A549 (cell line): ENCODE measurements at regions not wholly inside any gene's neighbourhood (a gene's known extent, or its start where the extent isn't known, plus 50 kb on each side); places are given as distances from the start of the nearest gene placed in this dataset.
"Not testable (repeated sequence)": the region's sequence is repeated elsewhere in the genome, so short reads cannot be mapped to it uniquely, and the experiment has no call there.

Experiments
- ATAC-seq, 2 experiments: fragments of 200-7000 bp in 1 of 2; fragments of >200 bp in 1 of 2; cut with Nextera tagmentation in 1 of 2; cut with Tn5 transposase in 1 of 2; 3 replicates each; pipeline versions ENCODE4 v1.8.0 to v1.9.1; 2018 to 2020; ENCODE audit warnings: mild to moderate bottlenecking in 1 of 2, moderate library complexity in 1 of 2
- CTCF ChIA-PET: fragments of 300-600 bp; sonication (Branson Sonifier 250); formaldehyde crosslinking; extraction: SDS; loops from one replicate; lab custom pipeline; 2021; ENCODE audit warnings: antibody characterized with exemption, inconsistent platforms; lab: Yijun Ruan, JAX
- POLR2A ChIA-PET: fragments of 350-600 bp; formaldehyde crosslinking; extraction: SDS; loops from one replicate; lab custom pipeline; 2021; ENCODE audit warnings: antibody characterized with exemption, inconsistent platforms; lab: Yijun Ruan, JAX
- DNase-seq, 2 experiments: peaks; one replicate each; pipeline versions ENCODE4 v3.0.0 to v3.0.0-alpha.2; 2011 to 2016; ENCODE audit warnings: low read depth in 1 of 2, low spot score in 1 of 2
- FAIRE-seq: peaks from 2 replicates; lab custom pipeline; 2011; peaks lifted over from hg19 to GRCh38; lab: Jason Lieb, UNC
- H3K27ac ChIP-seq, 2 experiments: fragments of >200 bp; sonication (Bioruptor Twin); formaldehyde crosslinking; 3 replicates each; pipeline ENCODE4 v1.5.1; 2016 to 2017
- H3K4me1 ChIP-seq: fragments of >200 bp; sonication (Bioruptor Twin); formaldehyde crosslinking; 3 replicates; pipeline ENCODE4 v1.6.1; 2016
- H3K4me2 ChIP-seq: fragments of >200 bp; sonication (Bioruptor Twin); formaldehyde crosslinking; 3 replicates; pipeline ENCODE4 v1.6.1; 2016
- H3K4me3 ChIP-seq: fragments of >200 bp; sonication (Bioruptor Twin); formaldehyde crosslinking; 3 replicates; pipeline ENCODE4 v1.5.1; 2016
- H3K9me3 ChIP-seq: fragments of >200 bp; sonication (Bioruptor Twin); formaldehyde crosslinking; 3 replicates; pipeline ENCODE4 v1.6.1; 2016
- CBX8 ChIP-seq: fragments of 200-600 bp; sonication (generic); IDR thresholded peaks from 2 replicates; pipeline ENCODE4 v1.6.1; 2016
- CHD2 ChIP-seq: fragments of 150-350 bp; IDR thresholded peaks from 2 replicates; pipeline ENCODE4 v1.6.1; 2014; ENCODE audit warnings: low read length; ENCODE audit not compliant: partially characterized antibody
- EHF ChIP-seq: fragments of 250-450 bp; sonication (Bioruptor Pico); IDR thresholded peaks from 2 replicates; pipeline ENCODE4 v1.5.0; 2020; ENCODE audit warnings: mild to moderate bottlenecking
- GATA3 ChIP-seq: IDR thresholded peaks from 2 replicates; pipeline ENCODE4 v1.6.1; 2012; ENCODE audit warnings: borderline replicate concordance
- HOXA7 ChIP-seq: fragments of 250-450 bp; sonication (Bioruptor Pico); IDR thresholded peaks from 2 replicates; pipeline ENCODE4 v1.5.0; 2020; ENCODE audit warnings: mild to moderate bottlenecking, moderate library complexity
- HOXB5 ChIP-seq: fragments of 250-450 bp; sonication (Bioruptor Pico); IDR thresholded peaks from 2 replicates; pipeline ENCODE4 v1.5.0; 2020; ENCODE audit warnings: mild to moderate bottlenecking, moderate library complexity
- JUN ChIP-seq, 2 experiments: fragments of >200 bp; sonication (Bioruptor Twin); formaldehyde crosslinking; IDR thresholded peaks; 2 replicates in 1 of 2; 3 replicates in 1 of 2; pipeline ENCODE4 v1.6.1; 2016 to 2017
- JUNB ChIP-seq: fragments of >200 bp; sonication (Bioruptor Twin); formaldehyde crosslinking; IDR thresholded peaks from 2 replicates; pipeline ENCODE4 v1.6.1; 2016
- MAFK ChIP-seq: fragments of 450-650 bp; IDR thresholded peaks from 2 replicates; pipeline ENCODE4 v1.6.1; 2014; ENCODE audit not compliant: partially characterized antibody
- MAZ ChIP-seq: fragments of 150-350 bp; IDR thresholded peaks from 2 replicates; pipeline ENCODE4 v1.6.1; 2014; ENCODE audit warnings: antibody characterized with exemption, low read depth, low read length, borderline replicate concordance
- NFE2L2 ChIP-seq: fragments of 150-350 bp; conservative IDR thresholded peaks from 2 replicates; pipeline ENCODE4 v1.6.1; 2014; ENCODE audit warnings: low read length
- NR3C1 ChIP-seq: fragments of >200 bp; sonication (Bioruptor Twin); formaldehyde crosslinking; IDR thresholded peaks from 3 replicates; pipeline ENCODE4 v1.6.1; 2017
- PHF8 ChIP-seq: fragments of 200-600 bp; sonication (generic); IDR thresholded peaks from 2 replicates; pipeline ENCODE4 v1.6.1; 2016; ENCODE audit warnings: low read depth, mild to moderate bottlenecking, antibody characterized with exemption, moderate library complexity, borderline replicate concordance
- RAD21 ChIP-seq, 2 experiments: fragments of >200 bp in 1 of 2; sonication (Bioruptor Twin) in 1 of 2; formaldehyde crosslinking in 1 of 2; IDR thresholded peaks in 1 of 2; conservative IDR thresholded peaks in 1 of 2; 2 replicates in 1 of 2; 3 replicates in 1 of 2; pipeline ENCODE4 v1.6.1; 2012 to 2018; ENCODE audit warnings: inconsistent platforms in 1 of 2
- RARB ChIP-seq: fragments of 250-450 bp; sonication (Bioruptor Pico); IDR thresholded peaks from 2 replicates; pipeline ENCODE4 v1.8.0; 2021; ENCODE audit warnings: mild to moderate bottlenecking, moderate library complexity
- RFX5 ChIP-seq: fragments of 450-650 bp; IDR thresholded peaks from 2 replicates; pipeline ENCODE4 v1.7.1; 2014; ENCODE audit warnings: antibody characterized with exemption, mild to moderate bottlenecking, moderate library complexity
- SREBF2 ChIP-seq: fragments of 450-650 bp; IDR thresholded peaks from 2 replicates; pipeline ENCODE4 v1.6.1; 2014; ENCODE audit warnings: mild to moderate bottlenecking, moderate library complexity
- ZC3H11A ChIP-seq: fragments of 450-650 bp; IDR thresholded peaks from 2 replicates; pipeline ENCODE4 v1.6.1; 2014; ENCODE audit warnings: antibody characterized with exemption, mild to moderate bottlenecking
- ZSCAN20 ChIP-seq: fragments of 250-450 bp; sonication (Bioruptor Pico); IDR thresholded peaks from 2 replicates; pipeline ENCODE4 v1.8.0; 2022; ENCODE audit warnings: mild to moderate bottlenecking, moderate library complexity
- WGBS: methylation state at CpG from one replicate; pipeline ENCODE4 v1.1.6; 2017; ENCODE audit errors: missing lambda C conversion rate; 5-methylcytosine and 5-hydroxymethylcytosine counted together
- TF ChIP-seq, protein P1 (sequence below): fragments of 250-450 bp; sonication (Bioruptor Pico); IDR thresholded peaks from 2 replicates; pipeline ENCODE4 v1.5.0; 2021; ENCODE audit warnings: mild to moderate bottlenecking, moderate library complexity, borderline replicate concordance
- TF ChIP-seq, protein P2 (sequence below): IDR thresholded peaks from 2 replicates; pipeline ENCODE4 v1.6.1; 2012
- TF ChIP-seq, protein P3 (sequence below): fragments of >200 bp; sonication (Bioruptor Twin); formaldehyde crosslinking; IDR thresholded peaks from 2 replicates; pipeline ENCODE4 v1.6.1; 2016
- TF ChIP-seq, protein P4 (sequence below): fragments of 450-650 bp; IDR thresholded peaks from 2 replicates; pipeline ENCODE4 v1.6.1; 2014; ENCODE audit warnings: antibody characterized with exemption
- TF ChIP-seq, protein P5 (sequence below): IDR thresholded peaks from 2 replicates; pipeline ENCODE4 v1.6.1; 2012
- TF ChIP-seq, protein P6 (sequence below): IDR thresholded peaks from 2 replicates; pipeline ENCODE4 v1.6.1; 2012; ENCODE audit warnings: low read depth, borderline replicate concordance

DNA sequence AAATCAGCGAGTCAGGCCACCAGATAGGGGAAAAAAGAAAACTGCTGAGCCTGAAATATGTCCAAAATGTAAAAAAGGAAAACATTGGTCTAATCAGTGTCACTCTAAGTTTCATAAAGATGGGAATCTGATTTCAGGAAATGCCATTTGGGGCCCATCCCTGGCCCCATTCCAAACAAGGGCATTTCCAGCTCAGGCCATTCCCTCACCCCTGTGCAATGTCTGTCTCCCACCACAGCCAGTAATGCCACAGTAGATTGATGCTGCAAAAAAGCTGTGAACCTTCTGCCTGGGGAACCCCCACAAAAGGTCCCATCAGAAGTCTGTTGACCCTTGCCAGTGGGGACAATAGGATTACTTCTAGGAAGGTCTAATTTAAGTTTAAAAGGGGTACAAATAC, 199.6 kb downstream of the YTHDC2 start:
- ChIA-PET CTCF (no interaction called here), POLR2A (no interaction called here)
- H3K4me1 ChIP-seq: no peaks in the 10 kb centered on the region
- no peak for DNase-seq
- no peak overlapping the region for H3K4me3 ChIP-seq
- no peak overlapping the region for H3K4me2 ChIP-seq
- no peaks in the 10 kb centered on the region for H3K9me3 ChIP-seq
- ATAC-seq: no peak
- WGBS: 0% methylated on average over 1 of the region's 1 CpG
- TF ChIP-seq SREBF2: no peak
- TF ChIP-seq, protein P1, sequence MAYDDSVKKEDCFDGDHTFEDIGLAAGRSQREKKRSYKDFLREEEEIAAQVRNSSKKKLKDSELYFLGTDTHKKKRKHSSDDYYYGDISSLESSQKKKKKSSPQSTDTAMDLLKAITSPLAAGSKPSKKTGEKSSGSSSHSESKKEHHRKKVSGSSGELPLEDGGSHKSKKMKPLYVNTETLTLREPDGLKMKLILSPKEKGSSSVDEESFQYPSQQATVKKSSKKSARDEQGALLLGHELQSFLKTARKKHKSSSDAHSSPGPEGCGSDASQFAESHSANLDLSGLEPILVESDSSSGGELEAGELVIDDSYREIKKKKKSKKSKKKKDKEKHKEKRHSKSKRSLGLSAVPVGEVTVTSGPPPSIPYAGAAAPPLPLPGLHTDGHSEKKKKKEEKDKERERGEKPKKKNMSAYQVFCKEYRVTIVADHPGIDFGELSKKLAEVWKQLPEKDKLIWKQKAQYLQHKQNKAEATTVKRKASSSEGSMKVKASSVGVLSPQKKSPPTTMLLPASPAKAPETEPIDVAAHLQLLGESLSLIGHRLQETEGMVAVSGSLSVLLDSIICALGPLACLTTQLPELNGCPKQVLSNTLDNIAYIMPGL (CRISPR knock-in tag): no peak
- TF ChIP-seq, protein P2, sequence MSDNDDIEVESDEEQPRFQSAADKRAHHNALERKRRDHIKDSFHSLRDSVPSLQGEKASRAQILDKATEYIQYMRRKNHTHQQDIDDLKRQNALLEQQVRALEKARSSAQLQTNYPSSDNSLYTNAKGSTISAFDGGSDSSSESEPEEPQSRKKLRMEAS: no peak
- no peak for TF ChIP-seq JUN (IDR thresholded peaks at IDR 0.05)
- TF ChIP-seq RAD21 (conservative IDR thresholded peaks at IDR 0.05 in 1 of 2, IDR thresholded peaks at IDR 0.05 in 1 of 2): no peak
- TF ChIP-seq HOXA7 (CRISPR knock-in tag): no peak
- no peak for FAIRE-seq
- H3K27ac ChIP-seq: no peak overlapping the region

DNA sequence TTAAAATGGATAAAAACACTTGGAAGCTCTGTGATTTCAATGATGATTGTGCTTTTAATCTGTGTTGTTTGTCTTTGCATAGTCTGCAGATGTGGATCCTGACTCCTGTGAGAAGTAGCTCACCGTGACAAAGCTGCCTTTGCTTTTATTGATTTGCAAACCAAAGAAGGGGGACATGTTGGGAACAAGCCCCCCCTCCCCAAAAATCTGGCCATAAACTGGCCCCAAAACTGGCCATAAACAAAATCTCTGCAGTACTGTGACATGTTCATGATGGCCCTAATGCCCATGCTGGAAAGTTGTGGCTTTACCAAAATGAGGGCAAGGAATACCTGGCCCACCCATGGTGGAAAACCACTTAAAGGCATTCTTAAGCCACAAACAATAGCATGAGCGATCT, 202.4 kb downstream of the YTHDC2 start:
- H3K4me3 ChIP-seq, H3K4me2 ChIP-seq, H3K9me3 ChIP-seq, H3K4me1 ChIP-seq, FAIRE-seq, POLR2A ChIA-PET, DNase-seq, H3K27ac ChIP-seq, ATAC-seq, CTCF ChIA-PET: not testable (repeated sequence)
- 0% methylated on average over 2 of the region's 2 CpGs for WGBS

DNA sequence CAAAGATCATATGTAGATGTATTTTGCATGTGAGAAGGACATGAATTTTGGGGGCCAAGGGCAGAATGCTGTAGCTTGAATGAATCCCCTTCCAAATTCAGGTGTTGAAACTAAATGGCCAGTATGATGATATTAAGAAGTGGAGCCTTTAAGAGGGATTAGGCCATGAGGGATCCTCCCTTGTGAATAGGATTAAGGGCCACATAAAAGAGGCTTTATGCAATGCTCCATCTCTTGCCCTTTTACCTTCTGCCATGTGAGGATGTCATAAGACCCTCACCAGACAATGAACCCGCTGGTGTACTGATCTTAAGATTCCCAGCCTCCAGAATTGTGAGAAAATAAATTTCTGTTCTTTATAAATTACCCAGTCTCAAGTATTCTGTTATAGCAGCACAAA, 206.1 kb downstream of the YTHDC2 start:
- ATAC-seq (no peak), FAIRE-seq (no peak), DNase-seq (no peak)
- ChIA-PET CTCF (no interaction called here), POLR2A (no interaction called here)
- H3K9me3 ChIP-seq: no peaks in the 10 kb centered on the region
- no peak overlapping the region for H3K4me3 ChIP-seq
- 4% methylated on average over 1 of the region's 1 CpG for WGBS
- no peak overlapping the region for H3K4me2 ChIP-seq
- H3K4me1 ChIP-seq: no peaks in the 10 kb centered on the region
- no peak overlapping the region for H3K27ac ChIP-seq
- TF ChIP-seq, protein P3, sequence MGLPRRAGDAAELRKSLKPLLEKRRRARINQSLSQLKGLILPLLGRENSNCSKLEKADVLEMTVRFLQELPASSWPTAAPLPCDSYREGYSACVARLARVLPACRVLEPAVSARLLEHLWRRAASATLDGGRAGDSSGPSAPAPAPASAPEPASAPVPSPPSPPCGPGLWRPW: no peak
- no peak for TF ChIP-seq CHD2
- TF ChIP-seq GATA3: no peak
- TF ChIP-seq MAZ: no peak
- TF ChIP-seq CBX8: no peak
- TF ChIP-seq, protein P2: no peak
- TF ChIP-seq, protein P4, sequence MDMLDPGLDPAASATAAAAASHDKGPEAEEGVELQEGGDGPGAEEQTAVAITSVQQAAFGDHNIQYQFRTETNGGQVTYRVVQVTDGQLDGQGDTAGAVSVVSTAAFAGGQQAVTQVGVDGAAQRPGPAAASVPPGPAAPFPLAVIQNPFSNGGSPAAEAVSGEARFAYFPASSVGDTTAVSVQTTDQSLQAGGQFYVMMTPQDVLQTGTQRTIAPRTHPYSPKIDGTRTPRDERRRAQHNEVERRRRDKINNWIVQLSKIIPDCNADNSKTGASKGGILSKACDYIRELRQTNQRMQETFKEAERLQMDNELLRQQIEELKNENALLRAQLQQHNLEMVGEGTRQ: no peak
- no peak for TF ChIP-seq RARB (CRISPR knock-in tag)
- TF ChIP-seq, protein P5, sequence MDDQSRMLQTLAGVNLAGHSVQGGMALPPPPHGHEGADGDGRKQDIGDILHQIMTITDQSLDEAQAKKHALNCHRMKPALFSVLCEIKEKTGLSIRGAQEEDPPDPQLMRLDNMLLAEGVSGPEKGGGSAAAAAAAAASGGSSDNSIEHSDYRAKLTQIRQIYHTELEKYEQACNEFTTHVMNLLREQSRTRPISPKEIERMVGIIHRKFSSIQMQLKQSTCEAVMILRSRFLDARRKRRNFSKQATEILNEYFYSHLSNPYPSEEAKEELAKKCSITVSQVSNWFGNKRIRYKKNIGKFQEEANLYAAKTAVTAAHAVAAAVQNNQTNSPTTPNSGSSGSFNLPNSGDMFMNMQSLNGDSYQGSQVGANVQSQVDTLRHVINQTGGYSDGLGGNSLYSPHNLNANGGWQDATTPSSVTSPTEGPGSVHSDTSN: no peak
- TF ChIP-seq, all 56 proteins: peak for 0

DNA sequence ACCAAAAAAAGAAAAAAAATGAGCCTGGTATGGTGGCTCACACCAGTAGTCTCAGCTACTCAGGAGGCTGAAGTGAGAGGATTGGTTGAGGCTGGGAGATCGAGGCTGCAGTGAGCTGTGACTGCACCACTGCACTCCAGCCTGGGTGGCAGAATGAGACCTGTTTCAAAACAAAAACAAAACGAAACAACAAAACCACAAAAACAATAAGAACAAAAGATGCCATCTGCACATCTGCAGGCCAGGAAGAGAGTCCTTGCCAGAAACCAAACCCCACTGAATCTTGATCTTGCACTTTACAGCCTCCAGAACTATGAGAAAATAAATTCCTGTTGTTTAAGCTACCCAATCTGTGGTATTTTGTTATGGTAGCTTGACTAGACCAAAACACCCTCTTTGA, 207.7 kb downstream of the YTHDC2 start:
- ATAC-seq (no peak), FAIRE-seq (no peak), DNase-seq (no peak)
- WGBS: 0% methylated on average over 2 of the region's 2 CpGs
- no peaks in the 10 kb centered on the region for H3K9me3 ChIP-seq
- no peak overlapping the region for H3K27ac ChIP-seq
- no peaks in the 10 kb centered on the region for H3K4me1 ChIP-seq
- POLR2A ChIA-PET: no interaction called here
- no peak overlapping the region for H3K4me2 ChIP-seq
- CTCF ChIA-PET: no interaction called here
- H3K4me3 ChIP-seq: no peak overlapping the region
- TF ChIP-seq RAD21 (conservative IDR thresholded peaks at IDR 0.05 in 1 of 2, IDR thresholded peaks at IDR 0.05 in 1 of 2) (no peak), GATA3 (no peak), MAFK (no peak), HOXA7 (CRISPR knock-in tag) (no peak), NR3C1 (no peak), HOXB5 (CRISPR knock-in tag) (no peak), RFX5 (no peak), JUNB (no peak), NFE2L2 (no peak), PHF8 (no peak), ZSCAN20 (CRISPR knock-in tag) (no peak), ZC3H11A (no peak), EHF (CRISPR knock-in tag) (no peak), SREBF2 (no peak)
- TF ChIP-seq, protein P6, sequence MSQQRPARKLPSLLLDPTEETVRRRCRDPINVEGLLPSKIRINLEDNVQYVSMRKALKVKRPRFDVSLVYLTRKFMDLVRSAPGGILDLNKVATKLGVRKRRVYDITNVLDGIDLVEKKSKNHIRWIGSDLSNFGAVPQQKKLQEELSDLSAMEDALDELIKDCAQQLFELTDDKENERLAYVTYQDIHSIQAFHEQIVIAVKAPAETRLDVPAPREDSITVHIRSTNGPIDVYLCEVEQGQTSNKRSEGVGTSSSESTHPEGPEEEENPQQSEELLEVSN: no peak
- TF ChIP-seq, protein P5: no peak
- TF ChIP-seq, protein P2: no peak
